HG03378 (cell line): ENCODE measurements at regions not wholly inside any gene's neighbourhood (a gene's known extent, or its start where the extent isn't known, plus 50 kb on each side); places are given as distances from the start of the nearest gene placed in this dataset.

Experiments used
- ATAC-seq: cut with Tn5 transposase; IDR thresholded peaks from one replicate; pipeline ENCODE4 v1.9.1; 2021; ENCODE audit warnings: mild to moderate bottlenecking, moderate library complexity; ENCODE audit not compliant: unreplicated experiment

- ATAC-seq = no peak
Observed at GRCh38 chr18:2325308-2325849, 245.9 kb downstream of the METTL4 start.

DNA sequence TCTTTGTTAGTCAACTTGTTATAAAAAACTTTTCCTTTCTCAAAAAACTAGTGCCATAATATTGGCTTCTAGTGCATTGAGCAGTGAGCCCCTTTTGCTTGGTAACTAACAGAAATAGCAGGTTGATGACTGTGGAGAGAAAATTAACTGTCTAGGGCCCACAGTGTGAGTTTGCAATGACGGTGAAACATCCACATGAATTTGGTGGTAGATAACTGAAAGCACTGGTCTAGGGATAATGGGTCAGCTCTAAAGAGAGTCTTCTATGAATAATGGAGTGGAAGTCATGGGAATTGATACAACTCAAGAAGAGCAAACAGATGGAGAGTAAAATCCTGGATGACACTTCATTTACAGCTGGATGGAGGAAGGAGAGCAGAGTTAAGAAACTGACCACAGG lies 245.4 kb downstream of the METTL4 start:
- ATAC-seq = no peak

- no peak for ATAC-seq
Observed at GRCh38 chr18:2326999-2327398, 244.3 kb downstream of the METTL4 start.

GRCh38 chr18:2330764-2331163 lies 240.5 kb downstream of the METTL4 start:
- no peak for ATAC-seq

- ATAC-seq = no peak
Observed at GRCh38 chr18:2331491-2331890, 239.8 kb downstream of the METTL4 start.

- ATAC-seq = no peak
Observed at GRCh38 chr18:2336690-2337392, 234.5 kb downstream of the METTL4 start.

GRCh38 chr18:2337552-2338141 lies 233.7 kb downstream of the METTL4 start:
- peak; percentile 94 for ATAC-seq

GRCh38 chr18:2338601-2339000 lies 232.7 kb downstream of the METTL4 start:
- ATAC-seq = no peak

- ATAC-seq = no peak
Observed at GRCh38 chr18:2340335-2340734, 231.0 kb downstream of the METTL4 start.

DNA sequence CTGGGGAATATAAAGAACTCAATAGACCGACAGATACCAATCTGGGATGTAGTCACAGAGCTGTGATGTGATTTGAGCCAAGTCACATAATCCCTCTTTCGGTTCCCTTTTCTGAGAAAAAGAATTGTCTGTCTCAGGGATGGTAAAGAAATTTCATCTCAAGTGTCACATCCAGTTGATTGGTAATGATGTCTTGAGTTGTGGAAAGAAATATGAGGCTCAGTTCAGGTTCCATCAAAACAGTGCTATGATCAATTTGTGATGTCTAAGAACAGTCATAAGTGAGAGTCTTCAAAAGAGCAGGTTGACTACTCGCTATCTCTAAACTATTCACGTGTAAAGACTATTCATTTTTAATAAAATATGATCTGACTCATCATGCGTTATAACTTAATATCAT lies 223.3 kb downstream of the METTL4 start:
- no peak for ATAC-seq

- no peak for ATAC-seq
Observed at GRCh38 chr18:2351126-2351850, 220.0 kb downstream of the METTL4 start.

DNA sequence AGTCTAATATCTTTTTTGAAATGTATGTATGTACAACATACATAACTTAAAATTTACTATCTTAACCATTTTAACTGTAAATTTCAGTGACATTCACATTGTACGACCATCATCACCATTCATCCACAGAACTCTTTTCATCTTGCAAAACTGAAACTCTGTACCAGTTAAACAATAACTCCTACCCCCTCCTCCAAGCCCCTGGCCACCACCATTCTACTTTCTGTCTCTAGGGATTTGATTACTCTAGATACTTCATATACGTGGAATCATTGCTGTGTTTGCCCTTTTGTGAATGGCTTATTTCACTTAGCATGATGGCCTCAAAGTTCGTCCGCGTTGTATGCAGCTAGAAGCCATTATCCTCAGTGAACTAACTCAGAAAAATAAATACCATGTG lies 217.0 kb downstream of the METTL4 start:
- ATAC-seq = peak; percentile 54

DNA sequence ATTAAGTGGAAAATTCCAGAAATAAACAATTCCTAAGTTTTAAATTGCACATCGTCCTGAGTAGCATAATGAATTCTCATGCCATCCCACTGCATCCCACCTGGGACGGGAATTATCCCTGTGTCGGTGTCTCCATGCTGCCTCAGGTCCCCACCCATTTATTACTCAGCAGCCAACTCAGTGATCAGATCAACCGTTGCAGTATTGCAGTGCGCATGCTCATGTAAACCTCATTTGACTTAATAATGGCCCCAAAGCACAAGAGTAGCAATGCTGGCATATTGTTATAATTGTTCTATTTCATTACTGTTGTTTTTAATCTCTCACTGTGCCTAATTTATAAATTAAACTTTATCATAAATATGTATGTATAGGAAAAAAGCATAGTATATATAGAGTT lies 214.4 kb downstream of the METTL4 start:
- no peak for ATAC-seq

GRCh38 chr18:2360861-2361260 lies 210.4 kb downstream of the METTL4 start:
- no peak for ATAC-seq

DNA sequence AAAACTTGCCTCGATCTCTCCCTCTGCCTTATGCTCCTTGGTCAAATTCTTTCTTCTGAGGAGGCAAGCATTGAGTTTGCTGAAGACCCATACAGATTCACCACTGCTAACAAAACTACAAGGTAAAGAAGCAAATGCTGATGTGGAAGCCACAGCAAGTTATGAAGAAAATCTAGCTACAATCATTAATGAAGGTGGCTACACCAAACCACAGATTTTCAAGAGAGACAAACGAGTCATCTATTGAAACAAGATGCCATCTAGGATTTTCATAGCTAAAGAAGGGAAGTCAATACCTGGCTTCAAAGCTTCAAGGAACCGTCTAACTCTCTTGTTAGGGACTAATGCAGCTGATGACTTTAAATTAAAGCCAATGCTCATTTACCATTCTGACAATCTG lies 203.2 kb downstream of the METTL4 start:
- no peak for ATAC-seq

- no peak for ATAC-seq
Observed at GRCh38 chr18:2376707-2377106, 194.6 kb downstream of the METTL4 start.

- no peak for ATAC-seq
Observed at GRCh38 chr18:2380101-2380500, 191.2 kb downstream of the METTL4 start.

GRCh38 chr18:2381539-2381938 lies 189.8 kb downstream of the METTL4 start:
- no peak for ATAC-seq

DNA sequence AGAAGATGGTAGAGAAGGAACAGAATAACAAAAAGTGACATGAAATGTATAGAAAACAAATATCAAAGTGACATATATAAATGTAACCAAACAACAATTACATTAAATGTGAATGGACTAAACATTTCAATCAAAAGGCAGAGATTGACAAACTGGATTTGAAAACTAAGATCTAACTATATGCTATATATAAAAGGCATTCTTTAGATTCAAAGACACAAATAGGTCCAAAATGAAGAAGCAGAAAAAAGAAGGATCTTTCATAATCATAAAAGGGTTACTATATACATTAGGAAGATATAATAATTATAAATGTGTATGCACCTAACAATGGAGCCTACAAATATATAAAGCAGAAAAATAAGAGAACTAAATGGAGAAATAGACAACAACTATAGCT lies 183.7 kb downstream of the METTL4 start:
- no peak for ATAC-seq

GRCh38 chr18:2390158-2390557 lies 181.1 kb downstream of the METTL4 start:
- no peak for ATAC-seq

DNA sequence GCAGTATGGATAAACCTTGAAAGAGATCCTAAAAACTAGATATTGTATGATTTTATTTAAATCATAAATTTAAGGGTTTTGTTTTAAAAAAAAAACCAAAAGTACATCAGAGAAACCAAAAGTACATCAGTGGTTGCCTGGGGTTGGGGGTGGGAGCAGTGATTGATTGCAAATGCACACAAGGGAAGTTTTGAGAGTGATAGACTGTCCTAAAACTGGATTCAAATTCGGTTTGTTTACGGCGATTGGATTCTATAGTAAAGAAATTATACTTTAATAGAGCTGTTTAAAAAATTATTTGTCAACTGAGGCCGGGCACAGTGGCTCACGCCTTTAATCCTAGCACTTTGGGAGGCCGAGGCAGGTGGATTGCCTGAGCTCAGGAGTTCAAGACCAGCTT lies 179.8 kb downstream of the METTL4 start:
- no peak for ATAC-seq

DNA sequence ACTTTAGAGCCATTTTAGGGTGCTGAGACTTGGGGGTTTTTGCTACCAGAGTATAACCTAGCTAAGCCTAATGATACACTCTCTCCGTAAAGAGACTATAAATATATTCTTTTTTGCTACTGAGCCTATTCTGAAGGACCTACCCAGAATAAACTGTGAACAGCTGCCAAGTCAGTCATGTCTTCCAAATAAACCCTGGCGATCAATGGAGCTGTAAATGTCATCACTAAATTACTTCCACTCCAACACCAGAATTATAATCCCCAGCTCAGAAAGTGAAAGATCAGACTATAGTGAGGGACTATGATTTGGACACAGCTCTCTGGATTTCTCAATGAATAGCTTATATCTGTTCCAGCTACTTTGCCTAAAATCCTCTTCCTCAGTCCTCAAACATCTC lies 178.9 kb downstream of the METTL4 start:
- ATAC-seq = no peak
